GM18951 (cell line): ENCODE measurements at regions not wholly inside any gene's neighbourhood (a gene's known extent, or its start where the extent isn't known, plus 50 kb on each side); places are given as distances from the start of the nearest gene placed in this dataset.

Experiments
- POLR2A ChIP-seq: IDR thresholded peaks from 4 replicates; pipeline ENCODE4 v1.6.1; 2011; ENCODE audit warnings: mild to moderate bottlenecking; ENCODE audit not compliant: insufficient read length, insufficient read depth; ENCODE audit errors: extremely low read depth
- in situ Hi-C: fragments of 300-500 bp; cut with MboI; formaldehyde crosslinking; loops from one replicate; pipeline ENCODE4 v1.12.0; 2022; ENCODE audit warnings: low sequenced_read_pairs, mixed read lengths, inconsistent platforms; ENCODE audit not compliant: unreplicated experiment

DNA sequence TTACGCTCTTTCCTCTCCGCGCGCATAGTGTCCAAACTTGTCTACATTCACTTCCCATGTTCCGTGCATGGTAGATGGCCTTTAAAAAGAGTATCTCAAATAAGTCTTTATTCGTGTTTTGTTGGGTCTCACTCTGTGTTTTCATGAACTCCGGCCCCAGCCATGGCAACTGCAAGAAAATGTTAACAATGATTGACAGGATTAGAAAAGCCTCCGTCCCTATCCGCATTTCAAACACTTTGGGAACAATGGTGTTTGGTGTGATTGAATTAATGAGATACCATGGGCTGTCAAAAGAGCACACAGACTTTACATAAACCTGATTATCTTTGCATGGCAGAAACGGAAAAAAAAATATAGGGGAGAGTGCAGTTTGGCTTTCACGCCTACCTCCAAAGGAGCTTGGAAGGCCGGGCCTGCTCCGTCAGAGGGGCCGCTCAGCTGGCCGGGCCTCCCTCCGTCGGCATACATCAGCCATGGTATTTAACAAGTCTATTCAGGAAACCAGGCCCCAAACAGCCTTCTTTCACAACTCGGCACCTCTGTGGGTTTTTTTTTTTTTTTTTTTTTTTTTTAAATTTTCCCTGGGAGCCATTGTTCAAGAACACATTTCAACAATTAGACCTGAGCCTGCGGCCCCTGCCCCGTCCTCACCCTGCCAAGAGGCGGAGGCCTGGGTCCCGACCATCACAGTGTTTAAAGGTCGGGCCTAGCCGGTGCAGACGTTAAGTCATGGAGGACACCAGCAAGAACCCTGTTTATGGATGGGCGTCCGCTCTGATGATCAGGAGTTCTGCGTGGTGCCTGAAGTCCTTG, 323.8 kb upstream of the IRX4 start:
- in situ Hi-C loops: no loop called here
- TF ChIP-seq POLR2A: no peak

DNA sequence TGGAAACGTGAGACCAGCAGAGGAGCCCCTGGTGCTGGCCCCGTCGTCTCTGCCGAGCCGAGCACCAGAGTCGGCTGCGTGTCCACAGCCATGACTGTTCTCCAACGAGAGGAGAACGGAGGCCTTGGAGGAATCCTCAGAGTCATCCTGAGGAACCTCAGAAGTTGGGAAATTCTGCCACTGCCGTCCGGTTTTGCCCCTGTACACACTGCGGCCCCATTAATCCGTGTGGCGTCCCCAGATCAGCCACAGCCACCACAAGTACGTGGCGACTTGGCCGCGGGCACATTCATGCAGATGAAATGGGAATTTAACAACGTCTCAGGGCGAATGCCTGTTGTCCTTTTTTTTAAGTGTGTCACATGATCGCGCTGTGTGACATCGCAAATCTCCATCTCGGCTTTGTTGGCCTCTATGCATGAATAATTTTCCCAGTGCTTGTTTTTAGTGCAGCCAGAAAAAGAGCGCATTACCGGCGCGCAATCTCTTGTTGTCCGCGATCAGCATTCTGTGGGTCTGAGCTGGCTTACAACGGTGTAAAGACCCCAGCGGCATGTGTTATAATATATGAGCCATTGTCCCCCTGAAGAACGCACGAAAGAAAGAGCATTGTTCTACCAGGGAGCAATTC, 323.0 kb upstream of the IRX4 start:
- in situ Hi-C loops: no loop called here
- TF ChIP-seq POLR2A: no peak

DNA sequence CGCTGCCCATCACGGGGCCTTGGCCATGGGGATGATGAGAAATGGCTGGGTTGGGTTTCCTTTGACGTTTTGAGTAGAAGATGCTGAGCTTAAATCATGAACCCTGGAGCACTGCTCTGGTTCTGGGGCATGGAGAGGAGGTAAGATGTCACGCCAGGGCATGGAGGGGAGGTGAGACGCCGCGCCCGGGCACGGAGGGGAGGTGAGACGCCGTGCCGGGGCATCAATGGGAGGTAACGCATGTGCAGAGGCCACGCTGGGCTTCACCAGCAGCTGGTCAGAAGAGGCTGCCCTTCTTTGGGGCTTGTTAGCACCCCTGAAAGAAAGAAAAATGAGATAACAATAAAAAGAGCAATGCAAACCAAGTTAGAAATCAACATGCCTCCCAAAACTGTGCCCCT, 322.5 kb upstream of the IRX4 start:
- TF ChIP-seq POLR2A: no peak
- in situ Hi-C loops: no loop called here

DNA sequence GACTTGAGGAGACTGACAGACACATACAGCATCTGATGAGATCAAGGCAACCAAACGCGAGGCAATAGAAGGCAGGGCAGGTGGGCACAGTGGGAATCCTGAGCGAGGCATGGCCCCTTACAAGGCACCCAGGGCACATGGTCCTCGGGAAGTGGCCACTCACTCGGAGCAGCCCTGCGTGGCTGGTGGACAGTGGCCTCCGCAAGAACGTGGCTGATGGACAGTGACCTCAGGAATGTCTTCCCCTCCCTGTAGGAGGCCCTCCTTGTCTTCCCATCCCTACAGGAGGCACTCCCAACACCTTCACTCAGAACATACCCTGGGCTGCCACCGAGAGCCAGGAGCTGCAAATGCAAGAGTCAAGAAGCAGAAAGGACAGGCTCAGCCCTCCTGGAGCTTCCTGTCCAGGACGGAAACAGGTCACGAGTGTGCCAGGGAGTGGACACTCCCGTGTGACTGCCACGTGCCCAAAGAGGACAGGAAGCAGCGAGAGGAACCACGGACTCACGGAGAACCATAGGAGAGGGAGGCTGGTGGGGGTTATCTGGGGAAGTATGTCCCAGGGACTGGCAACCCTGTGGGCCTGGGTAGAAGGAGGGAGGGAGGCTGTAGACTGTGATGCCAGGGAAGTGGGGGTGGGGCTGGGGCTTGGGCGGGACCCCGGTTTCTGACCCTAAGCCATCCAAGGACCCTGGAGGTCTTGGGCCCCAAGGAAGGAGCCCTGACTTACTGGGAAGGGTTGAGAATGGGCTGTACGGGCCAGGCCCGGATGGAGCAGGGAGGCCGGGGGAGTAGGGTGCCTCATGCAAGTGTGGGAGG, 321.9 kb upstream of the IRX4 start:
- TF ChIP-seq POLR2A: no peak
- in situ Hi-C loops: no loop called here

DNA sequence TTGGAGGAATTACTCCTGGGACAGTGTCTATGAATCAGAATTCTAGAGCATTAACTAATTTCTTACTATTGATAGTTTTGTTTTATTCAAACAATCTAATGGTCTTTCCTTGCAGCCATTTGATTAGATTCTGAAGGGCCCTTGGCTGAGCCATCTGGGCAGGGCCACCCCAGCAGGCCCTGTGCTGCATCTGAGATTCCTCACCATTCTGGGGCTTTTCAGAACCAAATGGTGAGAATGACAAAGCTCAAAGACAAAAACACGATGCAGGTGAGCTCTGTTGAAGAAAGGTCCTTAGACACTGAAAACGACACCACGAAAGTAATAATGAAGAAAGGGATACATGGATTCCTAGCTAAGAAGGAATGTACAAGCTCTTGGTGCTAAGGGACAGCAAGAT, 321.0 kb upstream of the IRX4 start:
- in situ Hi-C loops: no loop called here
- TF ChIP-seq POLR2A: no peak

DNA sequence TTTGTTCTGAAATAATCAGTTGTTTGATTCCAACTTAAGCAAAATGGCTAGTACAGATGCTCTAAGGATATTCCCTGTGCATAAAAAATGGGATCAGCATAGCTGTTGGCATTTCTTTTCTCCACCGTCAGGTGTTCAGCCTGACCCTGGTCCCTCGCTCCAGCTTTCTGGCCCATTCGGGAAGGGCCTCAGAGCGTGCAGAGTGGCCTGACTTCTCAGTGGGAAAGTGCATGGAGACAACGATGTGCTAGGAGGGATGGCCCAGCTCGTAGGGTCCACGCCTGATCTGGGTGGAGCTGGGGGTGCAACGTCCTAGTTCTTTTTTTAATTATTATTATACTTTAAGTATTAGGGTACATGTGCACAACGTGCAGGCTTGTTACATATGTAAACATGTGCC, 319.1 kb upstream of the IRX4 start:
- in situ Hi-C loops: no loop called here
- TF ChIP-seq POLR2A: no peak

DNA sequence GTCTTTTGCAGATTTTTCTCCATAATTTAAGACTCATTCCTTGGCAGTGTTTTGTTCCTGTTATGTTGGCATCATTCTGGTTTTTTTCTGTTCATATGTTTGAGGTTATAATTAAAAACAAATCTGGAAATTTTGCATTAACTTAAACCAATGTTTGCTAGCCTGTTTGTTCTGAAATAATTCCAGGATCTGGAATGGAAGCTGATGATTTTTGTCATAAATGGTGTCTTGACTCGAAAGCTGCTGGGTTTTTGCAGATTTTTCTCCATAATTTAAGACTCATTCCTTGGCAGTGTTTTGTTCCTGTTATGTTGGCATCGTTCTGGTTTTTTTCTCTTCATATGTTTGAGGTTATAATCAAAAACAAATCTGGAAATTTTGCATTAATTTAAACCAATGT, 318.7 kb upstream of the IRX4 start:
- no peak for TF ChIP-seq POLR2A
- in situ Hi-C loops: no loop called here

DNA sequence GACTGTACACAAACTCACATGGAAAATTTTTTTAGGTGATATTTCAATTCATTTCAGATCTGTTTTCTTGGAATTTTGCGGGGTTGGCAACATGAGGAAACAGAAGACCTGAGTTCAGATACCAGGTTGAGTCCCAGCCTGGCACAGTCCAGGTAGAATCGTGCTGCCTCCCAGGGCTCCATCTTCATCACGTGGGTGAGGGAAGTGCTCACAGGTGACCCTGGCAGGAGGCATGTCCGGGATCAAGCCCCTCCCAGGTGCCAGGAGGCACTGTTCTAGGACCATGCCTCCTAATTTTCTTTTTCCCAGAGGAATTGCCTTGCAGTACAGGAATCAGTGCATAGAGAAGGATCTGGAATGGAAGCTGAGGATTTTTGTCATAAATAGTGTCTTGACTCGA, 318.3 kb upstream of the IRX4 start:
- in situ Hi-C loops: no loop called here

DNA sequence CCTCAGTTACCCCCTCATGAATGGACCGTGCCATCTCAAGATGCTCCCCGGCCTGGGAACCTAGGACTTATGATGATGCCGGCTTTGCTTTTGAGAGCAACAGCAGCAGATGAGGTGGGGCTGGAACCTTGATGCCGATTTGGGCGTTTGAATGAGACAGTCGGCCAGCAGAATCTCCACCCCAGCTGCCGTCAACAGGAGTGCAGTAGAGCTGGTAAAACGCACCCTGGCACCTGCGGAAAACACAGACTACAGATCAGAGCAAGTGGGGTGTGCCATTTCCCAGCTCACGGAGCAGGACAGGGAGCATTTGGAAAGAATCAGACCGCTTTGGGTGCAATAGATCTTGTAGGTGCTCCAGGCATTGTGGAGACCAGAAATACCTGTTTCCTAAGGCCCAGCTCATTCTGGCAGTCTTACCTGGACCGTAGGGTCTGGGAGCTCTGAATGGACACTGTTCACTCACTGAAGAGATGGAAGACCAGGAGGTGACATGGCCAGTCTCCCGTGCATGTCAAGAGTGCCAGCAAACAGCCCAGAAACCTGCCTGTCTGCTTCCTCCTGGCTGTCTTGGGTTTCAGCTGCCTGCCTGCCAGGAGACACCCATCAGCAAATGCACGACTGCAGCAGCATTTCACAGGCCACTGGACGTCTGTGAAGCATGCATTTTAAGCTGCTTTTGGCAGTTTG, 317.7 kb upstream of the IRX4 start:
- TF ChIP-seq POLR2A: no peak
- in situ Hi-C loops: no loop called here

More for the DNA sequence above, 318.3 kb upstream of the IRX4 start:
- TF ChIP-seq POLR2A: no peak

DNA sequence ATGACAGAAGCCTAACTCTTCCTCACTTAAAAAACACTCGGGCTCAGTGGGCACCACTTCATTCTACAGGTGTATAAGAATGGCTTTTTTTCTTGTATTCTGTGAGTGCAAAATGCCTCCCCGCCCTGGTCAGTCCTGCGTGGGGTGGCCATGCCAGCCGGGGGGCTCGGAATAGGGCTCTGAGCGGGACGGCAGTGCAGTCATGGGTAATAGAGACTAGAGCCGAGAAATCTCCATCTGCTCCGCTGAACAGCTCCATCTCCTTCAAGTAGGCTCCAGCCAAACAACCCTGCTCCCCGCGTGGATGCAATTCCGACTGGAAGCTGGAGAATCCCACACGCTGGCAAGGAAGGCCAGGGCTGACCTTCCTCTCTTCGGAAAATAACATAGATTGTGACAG, 317.0 kb upstream of the IRX4 start:
- in situ Hi-C loops: no loop called here
- TF ChIP-seq POLR2A: no peak

DNA sequence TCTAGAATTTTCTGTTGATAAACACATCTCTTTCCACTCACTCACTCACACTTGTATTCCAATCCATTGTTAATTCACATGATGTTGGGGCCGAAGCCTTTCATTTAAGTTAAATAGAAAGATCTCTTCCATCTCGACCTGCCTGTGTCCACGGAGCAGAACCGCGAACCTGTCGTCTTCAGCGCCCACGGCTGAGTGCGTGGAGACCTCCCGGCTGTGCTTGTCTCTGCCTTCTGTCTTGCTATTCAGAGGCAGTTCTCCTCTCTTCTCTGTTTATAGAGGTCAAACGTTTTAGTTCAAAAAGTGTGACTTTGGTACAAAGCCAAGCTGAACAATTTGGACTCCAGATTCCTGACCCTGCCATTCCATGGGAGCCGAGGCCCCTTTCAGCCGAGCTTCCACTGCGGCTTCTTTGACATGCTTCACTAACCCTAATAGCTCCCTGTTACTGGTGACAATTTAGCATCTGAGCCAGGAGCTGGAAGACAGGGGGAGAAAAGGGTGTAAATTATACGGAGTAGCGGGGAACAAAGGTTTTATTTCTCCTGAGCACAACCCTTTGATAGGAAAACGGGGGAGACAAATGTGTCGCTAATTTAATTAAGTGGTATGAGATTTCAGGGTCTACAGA, 314.4 kb upstream of the IRX4 start:
- in situ Hi-C loops: no loop called here
- TF ChIP-seq POLR2A: no peak

DNA sequence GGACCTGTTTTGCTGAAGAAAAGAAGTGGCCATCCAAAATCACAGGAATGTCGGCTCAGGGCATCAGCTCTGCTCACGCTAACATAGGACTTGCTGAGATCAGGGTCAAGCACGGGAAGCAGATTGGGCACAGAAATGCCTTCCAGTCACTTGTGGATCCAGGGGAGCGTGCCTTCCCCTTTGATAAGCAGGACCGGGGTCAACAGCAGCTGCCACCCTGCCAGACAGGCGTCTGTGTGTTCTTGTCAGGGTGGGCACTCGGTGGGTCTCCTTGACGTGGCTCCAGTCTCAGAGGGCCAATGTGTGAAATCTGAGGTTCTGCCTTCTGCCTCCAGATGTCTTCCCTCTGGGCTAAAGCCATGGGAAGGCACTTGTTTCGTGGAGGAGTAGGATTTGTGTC, 313.7 kb upstream of the IRX4 start:
- in situ Hi-C loops: no loop called here
- no peak for TF ChIP-seq POLR2A

DNA sequence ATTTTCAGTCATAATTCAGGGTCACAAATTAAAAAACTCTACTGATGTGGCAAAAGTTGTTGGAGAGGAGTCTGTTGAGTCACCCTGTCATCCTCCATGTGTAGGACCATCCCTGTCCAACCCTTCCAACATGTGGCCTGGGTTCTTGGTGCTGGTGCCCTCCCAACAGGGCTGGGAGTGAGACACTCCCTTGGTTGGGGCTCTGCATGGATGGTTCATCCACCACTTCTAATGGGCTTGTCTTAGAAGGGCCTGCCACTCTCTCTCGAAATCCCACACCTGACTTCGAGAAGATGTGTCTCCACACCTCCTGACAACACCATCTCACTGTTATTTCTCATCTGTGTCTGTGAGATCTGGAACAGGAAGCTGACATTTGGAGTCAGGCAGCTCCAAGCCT, 312.2 kb upstream of the IRX4 start:
- in situ Hi-C loops: no loop called here
- no peak for TF ChIP-seq POLR2A

DNA sequence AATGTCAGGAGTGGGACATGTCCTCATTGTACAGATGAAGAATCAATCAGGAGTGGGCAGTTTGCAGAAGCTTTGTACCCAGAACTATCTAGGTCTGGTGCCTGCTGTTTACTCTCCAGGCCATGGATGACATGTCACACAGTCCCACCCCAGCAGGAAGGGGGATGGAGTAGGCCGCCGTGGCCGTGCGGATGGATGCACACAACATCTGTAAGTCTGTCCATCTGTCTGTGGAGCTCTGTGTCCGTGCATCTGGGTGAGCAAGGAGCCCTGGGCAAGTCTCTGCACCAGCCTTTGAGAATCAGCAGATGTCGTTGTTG, 311.5 kb upstream of the IRX4 start:
- TF ChIP-seq POLR2A: no peak
- in situ Hi-C loops: no loop called here
